ENCODE measurements at regions not wholly inside any gene's neighbourhood (a gene's known extent, or its start where the extent isn't known, plus 50 kb on each side); places are given as distances from the start of the nearest gene placed in this dataset.

DNA sequence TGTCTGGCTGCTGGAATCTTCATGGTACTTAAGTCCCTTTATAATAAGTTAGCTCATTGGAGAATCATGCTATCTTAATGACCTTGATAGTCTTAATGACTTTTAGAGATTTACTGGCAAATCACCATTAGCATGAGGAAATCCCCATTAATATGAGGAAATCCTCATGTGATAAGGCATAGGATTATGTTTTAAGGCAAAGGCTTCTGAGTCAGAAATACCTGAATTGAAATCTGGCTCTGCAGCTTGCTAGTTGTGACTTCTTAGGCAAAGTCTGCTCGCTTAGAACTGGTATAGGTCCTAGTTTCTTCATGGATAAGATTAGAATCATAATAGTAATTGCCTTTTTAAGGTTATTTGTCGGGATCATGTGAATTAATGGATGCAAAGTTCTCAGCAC, 190.2 kb upstream of the BANK1 start:
- Mint-ChIP-seq H3K36me3 (no peaks in the 10 kb centered on the region), H3K4me1 (peaks cover 0 to 5% (median 5%) of the 10 kb centered on the region in 3 donors), H3K9me3 (no peaks in the 10 kb centered on the region), H3K4me3 (no peak overlapping the region), H3K27me3 (no peaks in the 10 kb centered on the region), H3K27ac (no peak overlapping the region)
- Histone ChIP-seq H3K4me1 (ENCODE audit: insufficient read depth, low read length) (no peaks in the 10 kb centered on the region), H3K9me3 (ENCODE audit: low read length) (no peaks in the 10 kb centered on the region), H3K36me3 (ENCODE audit: insufficient read depth, low read length) (no peaks in the 10 kb centered on the region), H3K27ac (ENCODE audit: low read depth, low read length) (no peak overlapping the region), H3K27me3 (ENCODE audit: insufficient read depth, low read length, poor library complexity, severe bottlenecking) (no peaks in the 10 kb centered on the region), H3K4me3 (ENCODE audit: low read length) (no peak overlapping the region)
- CTCF ChIA-PET, result no interaction called here
- POLR2A ChIA-PET, result no interaction called here
- no peak for DNase-seq

DNA sequence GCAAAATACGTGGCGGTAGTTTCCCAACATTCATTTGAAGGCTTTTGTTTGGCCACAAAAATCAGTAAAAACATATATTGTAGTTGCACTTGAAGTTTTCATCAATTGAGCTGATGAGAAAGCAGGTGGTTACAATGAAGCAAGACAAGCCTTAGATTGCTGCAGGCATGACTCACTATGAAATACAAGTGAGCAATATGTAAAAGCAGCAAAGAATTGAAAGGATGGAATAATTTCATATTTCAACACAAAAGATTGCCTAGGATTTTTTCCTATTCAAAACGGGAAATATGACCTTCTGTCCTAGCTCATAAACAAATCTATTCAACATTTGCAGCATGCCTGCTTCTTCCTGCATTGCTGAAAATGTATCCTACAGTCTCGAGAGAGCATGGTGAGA, 190.9 kb upstream of the BANK1 start:
- no peaks in the 10 kb centered on the region for H3K27me3 ChIP-seq (ENCODE audit: insufficient read depth, low read length, poor library complexity, severe bottlenecking)
- ChIA-PET CTCF (no interaction called here), POLR2A (no interaction called here)
- H3K27ac ChIP-seq (ENCODE audit: low read depth, low read length), result no peak overlapping the region
- Mint-ChIP-seq H3K27ac (no peak overlapping the region), H3K9me3 (no peaks in the 10 kb centered on the region), H3K27me3 (no peaks in the 10 kb centered on the region), H3K36me3 (no peaks in the 10 kb centered on the region), H3K4me3 (no peak overlapping the region), H3K4me1 (peaks cover 0 to 5% (median 5%) of the 10 kb centered on the region in 3 donors)
- no peaks in the 10 kb centered on the region for H3K4me1 ChIP-seq (ENCODE audit: insufficient read depth, low read length)
- no peaks in the 10 kb centered on the region for H3K36me3 ChIP-seq (ENCODE audit: insufficient read depth, low read length)
- H3K4me3 ChIP-seq (ENCODE audit: low read length), result no peak overlapping the region
- DNase-seq, result no peak
- H3K9me3 ChIP-seq (ENCODE audit: low read length), result no peaks in the 10 kb centered on the region

DNA sequence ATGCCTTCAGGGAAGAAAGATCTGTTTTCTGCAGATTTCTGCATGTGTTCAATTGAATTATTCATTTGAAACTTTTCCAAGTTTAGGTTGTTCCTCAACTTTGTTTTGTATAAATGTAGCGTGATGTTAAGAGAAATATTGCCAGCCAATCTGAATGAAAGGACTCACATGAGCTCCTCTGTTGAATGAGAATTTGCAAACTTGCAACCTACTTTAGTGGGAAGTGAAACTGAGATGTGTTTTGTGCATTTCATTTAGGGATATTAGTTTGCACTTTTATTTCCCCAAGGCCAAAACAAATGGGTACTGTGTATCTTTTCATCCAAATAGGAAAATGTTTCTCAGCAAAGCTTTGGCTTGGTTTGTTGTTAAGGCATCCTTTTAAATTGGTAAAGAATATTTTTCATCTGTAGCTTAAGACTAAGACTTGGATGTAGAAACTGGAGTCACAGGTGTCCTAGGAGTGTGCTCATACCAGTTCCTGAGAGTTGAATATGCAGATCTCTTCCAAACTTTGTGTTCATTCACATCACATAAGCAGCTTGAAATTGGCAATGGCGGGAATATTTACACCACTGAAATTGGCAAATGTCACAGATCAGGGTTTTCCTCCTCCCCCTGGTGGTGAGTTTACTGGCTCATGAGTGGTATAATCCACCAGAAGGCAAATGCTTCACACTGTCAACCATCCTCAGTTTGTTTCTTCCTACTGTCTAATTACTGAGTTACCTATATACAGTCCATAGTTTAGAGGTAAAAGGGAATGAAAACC, 193.6 kb upstream of the BANK1 start:
- Histone ChIP-seq H3K27me3 (ENCODE audit: insufficient read depth, low read length, poor library complexity, severe bottlenecking) (no peaks in the 10 kb centered on the region), H3K36me3 (ENCODE audit: insufficient read depth, low read length) (no peaks in the 10 kb centered on the region), H3K27ac (ENCODE audit: low read depth, low read length) (no peak overlapping the region), H3K9me3 (ENCODE audit: low read length) (no peaks in the 10 kb centered on the region), H3K4me1 (ENCODE audit: insufficient read depth, low read length) (no peaks in the 10 kb centered on the region), H3K4me3 (ENCODE audit: low read length) (no peak overlapping the region)
- Mint-ChIP-seq H3K4me1 (peaks cover 0 to 5% (median 5%) of the 10 kb centered on the region in 3 donors), H3K9me3 (no peaks in the 10 kb centered on the region), H3K27me3 (peaks cover 0 to 1% of the 10 kb centered on the region in 2 donors), H3K4me3 (no peak overlapping the region), H3K36me3 (no peaks in the 10 kb centered on the region), H3K27ac (no peak overlapping the region)
- CTCF ChIA-PET, result interaction anchor here (1.2 to 1.8 kb wide), 6 partner anchors 411 to 1505 kb away, joined by 3 to 7 read pairs (median 5); no protein-coding TSS in a partner anchor
- DNase-seq, result peak in 4 of 5 donors; percentile 5 to 47 (median 18)
- POLR2A ChIA-PET, result no interaction called here

DNA sequence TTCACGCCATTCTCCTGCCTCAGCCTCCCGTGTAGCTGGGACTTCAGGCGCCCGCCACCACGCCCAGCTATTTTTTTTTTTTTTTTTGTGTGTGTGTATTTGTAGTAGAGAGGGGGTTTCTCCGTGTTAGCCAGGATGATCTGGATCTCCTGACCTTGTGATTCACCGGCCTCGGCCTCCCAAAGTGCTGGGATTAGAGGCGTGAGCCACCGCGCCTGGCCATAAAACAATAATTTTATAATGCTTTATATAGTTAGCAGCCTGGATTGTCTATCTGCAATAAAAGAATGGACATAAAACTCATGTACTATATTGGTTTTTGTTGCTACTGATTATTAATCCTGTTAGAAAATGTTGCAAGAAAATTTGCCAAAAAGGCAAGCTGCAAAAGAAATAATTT, 195.9 kb upstream of the BANK1 start:
- no peak overlapping the region for H3K4me3 ChIP-seq (ENCODE audit: low read length)
- POLR2A ChIA-PET, result interaction anchor here (0.6 kb wide), 1 partner anchor 245 kb away, joined by 3 read pairs; no protein-coding TSS in a partner anchor
- no peak overlapping the region for H3K27ac Mint-ChIP-seq
- peaks cover 0 to 5% (median 5%) of the 10 kb centered on the region in 3 donors for H3K4me1 Mint-ChIP-seq
- H3K9me3 ChIP-seq (ENCODE audit: low read length), result no peaks in the 10 kb centered on the region
- no peaks in the 10 kb centered on the region for H3K36me3 ChIP-seq (ENCODE audit: insufficient read depth, low read length)
- no peak overlapping the region for H3K4me3 Mint-ChIP-seq
- H3K9me3 Mint-ChIP-seq, result no peaks in the 10 kb centered on the region
- no peaks in the 10 kb centered on the region for H3K27me3 ChIP-seq (ENCODE audit: insufficient read depth, low read length, poor library complexity, severe bottlenecking)
- no peak for DNase-seq
- H3K27me3 Mint-ChIP-seq, result peaks cover 0 to 2% of the 10 kb centered on the region in 2 donors
- H3K4me1 ChIP-seq (ENCODE audit: insufficient read depth, low read length), result no peaks in the 10 kb centered on the region
- H3K36me3 Mint-ChIP-seq, result no peaks in the 10 kb centered on the region
- CTCF ChIA-PET, result no interaction called here
- no peak overlapping the region for H3K27ac ChIP-seq (ENCODE audit: low read depth, low read length)

DNA sequence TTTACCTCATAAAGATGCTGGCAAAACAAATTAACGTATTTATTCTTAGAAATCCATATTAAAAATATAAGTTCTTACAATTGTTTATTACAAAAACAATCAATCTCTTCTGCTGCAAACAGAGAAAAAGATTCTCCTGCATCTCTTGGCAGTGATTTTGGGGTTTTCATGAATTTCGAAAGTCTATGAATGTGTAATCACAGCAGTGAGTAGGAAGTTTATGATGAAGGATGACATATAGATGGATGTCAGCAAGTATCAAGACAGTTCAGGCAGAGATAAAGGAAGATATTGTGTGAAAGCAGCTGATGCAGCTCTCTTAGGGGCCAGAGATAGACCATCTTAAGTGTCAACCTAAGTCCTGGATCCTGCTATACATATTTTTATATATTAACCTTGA, 196.9 kb upstream of the BANK1 start:
- Mint-ChIP-seq H3K9me3 (no peaks in the 10 kb centered on the region), H3K27me3 (peaks cover 0 to 2% of the 10 kb centered on the region in 2 donors), H3K4me1 (peaks cover 0 to 5% (median 5%) of the 10 kb centered on the region in 3 donors), H3K27ac (no peak overlapping the region), H3K36me3 (no peaks in the 10 kb centered on the region), H3K4me3 (no peak overlapping the region)
- Histone ChIP-seq H3K27ac (ENCODE audit: low read depth, low read length) (no peak overlapping the region), H3K4me1 (ENCODE audit: insufficient read depth, low read length) (no peaks in the 10 kb centered on the region), H3K27me3 (ENCODE audit: insufficient read depth, low read length, poor library complexity, severe bottlenecking) (no peaks in the 10 kb centered on the region), H3K4me3 (ENCODE audit: low read length) (no peak overlapping the region), H3K9me3 (ENCODE audit: low read length) (no peaks in the 10 kb centered on the region), H3K36me3 (ENCODE audit: insufficient read depth, low read length) (no peaks in the 10 kb centered on the region)
- CTCF ChIA-PET, result interaction anchor here (0.7 kb wide), 1 partner anchor 247 kb away, joined by 4 read pairs; no protein-coding TSS in a partner anchor
- no peak for DNase-seq
- POLR2A ChIA-PET, result no interaction called here

DNA sequence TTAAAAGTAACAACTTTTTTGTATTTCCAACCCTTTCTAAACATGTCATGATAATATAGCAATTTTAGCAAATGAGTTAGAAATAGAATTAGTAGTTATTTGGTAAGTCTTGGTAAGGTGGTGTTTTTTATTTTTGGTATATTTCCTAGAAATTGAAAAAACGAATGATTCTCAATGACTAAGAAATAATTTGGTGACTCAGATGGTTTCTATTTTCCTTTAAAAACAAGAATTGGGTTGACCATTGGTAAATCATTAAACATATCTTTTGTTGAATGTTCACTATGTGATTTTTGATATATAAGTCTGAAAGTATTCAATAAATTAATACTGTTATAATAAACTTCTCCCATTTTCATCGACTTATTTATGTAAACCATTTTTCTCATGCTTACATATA, 206.2 kb upstream of the BANK1 start:
- H3K36me3 Mint-ChIP-seq, result peaks cover 0 to 27% (median 2%) of the 10 kb centered on the region in 3 donors
- Histone ChIP-seq H3K27me3 (ENCODE audit: insufficient read depth, low read length, poor library complexity, severe bottlenecking) (no peaks in the 10 kb centered on the region), H3K36me3 (ENCODE audit: insufficient read depth, low read length) (no peaks in the 10 kb centered on the region), H3K4me3 (ENCODE audit: low read length) (no peak overlapping the region), H3K4me1 (ENCODE audit: insufficient read depth, low read length) (no peaks in the 10 kb centered on the region), H3K9me3 (ENCODE audit: low read length) (peaks cover 7% of the 10 kb centered on the region), H3K27ac (ENCODE audit: low read depth, low read length) (no peak overlapping the region)
- peaks cover 10 to 32% (median 23%) of the 10 kb centered on the region in 5 donors for H3K9me3 Mint-ChIP-seq
- DNase-seq, result no peak
- H3K4me1 Mint-ChIP-seq, result no peaks in the 10 kb centered on the region
- ChIA-PET CTCF (no interaction called here), POLR2A (no interaction called here)
- no peak overlapping the region for H3K27ac Mint-ChIP-seq
- peaks cover 3 to 21% of the 10 kb centered on the region in 2 donors for H3K27me3 Mint-ChIP-seq
- no peak overlapping the region for H3K4me3 Mint-ChIP-seq

DNA sequence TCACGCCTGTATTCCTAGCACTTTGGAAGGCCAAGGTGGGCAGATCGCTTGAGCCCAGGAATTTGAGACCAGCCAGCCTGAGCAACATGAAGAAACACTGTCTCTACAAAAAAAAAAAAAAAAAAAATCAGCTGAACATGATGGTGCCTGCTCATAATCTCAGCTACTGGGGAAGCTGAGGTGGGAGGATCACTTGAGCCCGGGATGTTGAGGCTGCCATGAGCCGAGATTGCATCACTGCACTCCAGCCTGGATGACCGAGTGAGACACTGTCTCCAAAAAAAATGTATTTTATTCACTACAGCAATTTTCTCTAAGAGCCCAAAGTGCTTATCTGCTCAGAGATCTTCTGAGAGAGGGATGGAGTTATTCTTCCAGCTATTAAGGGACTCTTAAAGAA, 215.8 kb upstream of the PPP3CA start:
- no peak overlapping the region for H3K4me3 ChIP-seq (ENCODE audit: low read length)
- no peaks in the 10 kb centered on the region for H3K4me1 Mint-ChIP-seq
- H3K36me3 ChIP-seq (ENCODE audit: insufficient read depth, low read length), result no peaks in the 10 kb centered on the region
- H3K36me3 Mint-ChIP-seq, result peaks cover 0 to 18% (median 3%) of the 10 kb centered on the region in 3 donors
- CTCF ChIA-PET, result no interaction called here
- no peak overlapping the region for H3K27ac Mint-ChIP-seq
- peaks cover 11 to 37% of the 10 kb centered on the region in 2 donors for H3K27me3 Mint-ChIP-seq
- POLR2A ChIA-PET, result no interaction called here
- no peak for DNase-seq
- H3K4me3 Mint-ChIP-seq, result no peak overlapping the region
- H3K27ac ChIP-seq (ENCODE audit: low read depth, low read length), result no peak overlapping the region
- peaks cover 11 to 25% (median 18%) of the 10 kb centered on the region in 5 donors for H3K9me3 Mint-ChIP-seq
- H3K27me3 ChIP-seq (ENCODE audit: insufficient read depth, low read length, poor library complexity, severe bottlenecking), result no peaks in the 10 kb centered on the region
- H3K9me3 ChIP-seq (ENCODE audit: low read length), result no peaks in the 10 kb centered on the region
- H3K4me1 ChIP-seq (ENCODE audit: insufficient read depth, low read length), result no peaks in the 10 kb centered on the region

DNA sequence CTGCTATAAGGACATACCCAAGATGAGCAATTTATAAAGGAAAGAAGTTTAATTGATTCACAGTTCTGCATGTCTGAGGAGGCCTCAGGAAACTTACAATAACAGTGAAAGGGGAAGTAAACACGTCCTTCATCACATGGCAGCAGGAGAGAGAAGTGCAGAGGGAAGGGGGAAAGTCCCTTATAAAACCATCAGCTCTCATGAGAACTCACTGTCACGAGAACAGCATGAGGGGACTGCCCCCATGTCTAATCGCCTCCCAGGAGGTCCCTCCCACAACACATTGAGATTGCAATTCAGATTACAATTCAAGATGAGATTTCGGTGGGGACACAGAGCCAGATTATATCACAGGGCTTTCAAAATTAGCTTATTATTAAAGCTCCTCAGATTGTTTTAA, 209.5 kb upstream of the PPP3CA start:
- no peak for DNase-seq
- peaks cover 5 to 19% (median 12%) of the 10 kb centered on the region in 5 donors for H3K9me3 Mint-ChIP-seq
- H3K27me3 Mint-ChIP-seq, result peaks cover 17 to 26% of the 10 kb centered on the region in 2 donors
- H3K4me1 Mint-ChIP-seq, result no peaks in the 10 kb centered on the region
- no peak overlapping the region for H3K4me3 Mint-ChIP-seq
- H3K27ac ChIP-seq (ENCODE audit: low read depth, low read length), result no peak overlapping the region
- ChIA-PET CTCF (no interaction called here), POLR2A (no interaction called here)
- H3K4me1 ChIP-seq (ENCODE audit: insufficient read depth, low read length), result no peaks in the 10 kb centered on the region
- H3K4me3 ChIP-seq (ENCODE audit: low read length), result no peak overlapping the region
- no peaks in the 10 kb centered on the region for H3K9me3 ChIP-seq (ENCODE audit: low read length)
- no peaks in the 10 kb centered on the region for H3K27me3 ChIP-seq (ENCODE audit: insufficient read depth, low read length, poor library complexity, severe bottlenecking)
- H3K36me3 Mint-ChIP-seq, result peaks cover 0 to 16% (median 0%) of the 10 kb centered on the region in 3 donors
- no peak overlapping the region for H3K27ac Mint-ChIP-seq
- H3K36me3 ChIP-seq (ENCODE audit: insufficient read depth, low read length), result no peaks in the 10 kb centered on the region
